H1 (cell line): ENCODE measurements at regions not wholly inside any gene's neighbourhood (a gene's known extent, or its start where the extent isn't known, plus 50 kb on each side); places are given as distances from the start of the nearest gene placed in this dataset.

Experiments used
- CTCF ChIA-PET: fragments of 300-600 bp; sonication (Branson Sonifier 250); formaldehyde crosslinking; loops from one replicate; lab custom pipeline; 2021; ENCODE audit not compliant: partially characterized antibody; lab: Charles Lee
- POLR2A ChIA-PET: fragments of 300-600 bp; sonication (Branson Sonifier 250); formaldehyde crosslinking; loops from one replicate; lab custom pipeline; 2021; ENCODE audit warnings: inconsistent platforms; ENCODE audit not compliant: partially characterized antibody; lab: Charles Lee
- DNase-seq, 2 experiments: peaks; one replicate each; pipeline versions ENCODE4 v3.0.0 to v3.0.0-alpha.2; 2010 to 2022; ENCODE audit warnings: low spot score in 2 of 2, low read depth in 1 of 2, mixed read lengths in 1 of 2
- FAIRE-seq: peaks from 2 replicates; lab custom pipeline; 2011; peaks lifted over from hg19 to GRCh38; lab: Jason Lieb, UNC
- H2AFZ ChIP-seq: 2 replicates; pipeline ENCODE4 v1.8.1; 2012; ENCODE audit warnings: low read length, inconsistent platforms
- H2AK5ac ChIP-seq: 2 replicates; pipeline ENCODE4 v1.6.1; 2013; ENCODE audit warnings: low read depth, low read length
- H2BK120ac ChIP-seq: replicated peaks from 2 replicates; pipeline ENCODE3; 2013; ENCODE audit warnings: low read depth, low read length, inconsistent platforms
- H2BK12ac ChIP-seq: 2 replicates; pipeline ENCODE4 v1.6.1; 2013; ENCODE audit warnings: low read depth, low read length
- H2BK15ac ChIP-seq: 2 replicates; pipeline ENCODE4 v1.6.1; 2013; ENCODE audit warnings: low read length
- H2BK20ac ChIP-seq: 2 replicates; pipeline ENCODE4 v1.6.1; 2013; ENCODE audit warnings: low read length
- H2BK5ac ChIP-seq: 2 replicates; pipeline ENCODE4 v1.6.1; 2013; ENCODE audit warnings: low read depth, low read length
- H3K14ac ChIP-seq: 2 replicates; pipeline ENCODE4 v1.6.1; 2013; ENCODE audit warnings: inconsistent platforms; ENCODE audit not compliant: insufficient read length
- H3K18ac ChIP-seq: 2 replicates; pipeline ENCODE4 v1.6.1; 2013; ENCODE audit warnings: low read length; ENCODE audit errors: extremely low read depth
- H3K23ac ChIP-seq: 2 replicates; pipeline ENCODE4 v1.6.1; 2013; ENCODE audit warnings: inconsistent platforms; ENCODE audit not compliant: insufficient read length
- H3K23me2 ChIP-seq: 2 replicates; pipeline ENCODE4 v1.6.1; 2013; ENCODE audit warnings: low read depth, low read length
- H3K27ac ChIP-seq: 2 replicates; pipeline ENCODE4 v1.6.1; 2011; ENCODE audit warnings: low read depth, low read length, inconsistent platforms
- H3K27me3 ChIP-seq, 4 experiments: replicated peaks in 1 of 4; 1 replicate in 1 of 4; 2 replicates in 3 of 4; pipeline versions ENCODE4 v1.6.1 to v1.8.1; 2011 to 2013; ENCODE audit warnings: low read length in 3 of 4, mild to moderate bottlenecking in 3 of 4, inconsistent platforms in 2 of 4, mixed read lengths in 2 of 4, moderate library complexity in 1 of 4; ENCODE audit not compliant: control insufficient read depth in 3 of 4, insufficient read depth in 3 of 4; ENCODE audit errors: extremely low read depth in 1 of 4
- H3K36me3 ChIP-seq, 4 experiments: 2 replicates each; pipeline versions ENCODE4 v1.6.1 to v1.8.1; 2011 to 2013; ENCODE audit warnings: mild to moderate bottlenecking in 4 of 4, low read length in 3 of 4, moderate library complexity in 2 of 4, control low read depth in 1 of 4, inconsistent platforms in 1 of 4; ENCODE audit not compliant: insufficient read depth in 4 of 4, control insufficient read depth in 2 of 4
- H3K4ac ChIP-seq: replicated peaks from 2 replicates; pipeline ENCODE3; 2013; ENCODE audit warnings: low read length, low read depth, mixed read lengths, inconsistent platforms; ENCODE audit not compliant: insufficient read length
- H3K4me1 ChIP-seq, 4 experiments: replicated peaks in 1 of 4; 1 replicate in 1 of 4; 2 replicates in 3 of 4; pipeline versions ENCODE4 v1.6.1 to v1.8.1; 2011 to 2013; ENCODE audit warnings: low read length in 3 of 4, inconsistent platforms in 2 of 4, mixed read lengths in 1 of 4; ENCODE audit not compliant: insufficient read depth in 4 of 4, control insufficient read depth in 3 of 4
- H3K4me2 ChIP-seq, 2 experiments: 2 replicates each; pipeline versions ENCODE4 v1.6.1 to v1.8.1; 2011 to 2013; ENCODE audit warnings: low read depth in 2 of 2, low read length in 2 of 2, control low read depth in 1 of 2, inconsistent platforms in 1 of 2, mild to moderate bottlenecking in 1 of 2; ENCODE audit not compliant: insufficient read depth in 1 of 2
- H3K4me3 ChIP-seq, 4 experiments: fragments of 200-600, 300-600 bp in 1 of 4; sonication (generic), shearing (Covaris generic), sonication (Bioruptor Twin) in 1 of 4; 2 replicates each; pipeline versions ENCODE4 v1.5.1 to v1.8.1; 2011 to 2016; ENCODE audit warnings: low read length in 4 of 4, low read depth in 3 of 4, control low read depth in 2 of 4, inconsistent platforms in 2 of 4, mild to moderate bottlenecking in 2 of 4, mixed read lengths in 1 of 4, moderate library complexity in 1 of 4; ENCODE audit not compliant: insufficient read depth in 2 of 4; ENCODE audit errors: extremely low read depth in 1 of 4
- H3K56ac ChIP-seq: replicated peaks from 2 replicates; pipeline ENCODE3; 2013; ENCODE audit warnings: low read depth, mild to moderate bottlenecking, mixed read lengths, low read length, inconsistent platforms; ENCODE audit not compliant: insufficient read length
- H3K79me1 ChIP-seq: 2 replicates; pipeline ENCODE4 v1.6.1; 2013; ENCODE audit warnings: low read depth, low read length, control low read depth
- H3K79me2 ChIP-seq, 2 experiments: 2 replicates each; pipeline versions ENCODE4 v1.6.1 to v1.8.1; 2012 to 2013; ENCODE audit warnings: low read length in 2 of 2, mild to moderate bottlenecking in 2 of 2, inconsistent platforms in 1 of 2; ENCODE audit not compliant: insufficient read depth in 2 of 2, control insufficient read depth in 1 of 2
- H3K9ac ChIP-seq, 4 experiments: replicated peaks in 1 of 4; 1 replicate in 1 of 4; 2 replicates in 3 of 4; pipeline versions ENCODE4 v1.6.1 to v1.8.1; 2011 to 2013; ENCODE audit warnings: low read depth in 3 of 4, low read length in 3 of 4, control low read depth in 2 of 4, mild to moderate bottlenecking in 2 of 4, moderate library complexity in 2 of 4, inconsistent platforms in 1 of 4; ENCODE audit errors: extremely low read depth in 1 of 4
- H3K9me3 ChIP-seq, 2 experiments: 2 replicates each; pipeline versions ENCODE4 v1.6.1 to v1.8.1; 2012 to 2013; ENCODE audit warnings: mild to moderate bottlenecking in 2 of 2, moderate library complexity in 2 of 2, control low read depth in 1 of 2, inconsistent platforms in 1 of 2, low read depth in 1 of 2, low read length in 1 of 2, mixed read lengths in 1 of 2; ENCODE audit not compliant: insufficient read depth in 2 of 2
- H4K20me1 ChIP-seq, 2 experiments: replicated peaks in 1 of 2; 2 replicates each; pipeline versions ENCODE3 to v1.8.1; 2011 to 2013; ENCODE audit warnings: inconsistent platforms in 2 of 2, low read length in 2 of 2, mild to moderate bottlenecking in 1 of 2; ENCODE audit not compliant: insufficient read depth in 2 of 2, control insufficient read depth in 1 of 2
- H4K5ac ChIP-seq: 2 replicates; pipeline ENCODE4 v1.6.1; 2013; ENCODE audit warnings: low read length, low read depth, mixed read lengths, inconsistent platforms; ENCODE audit not compliant: insufficient read length
- H4K8ac ChIP-seq: 2 replicates; pipeline ENCODE4 v1.8.0; 2013; ENCODE audit warnings: mild to moderate bottlenecking, moderate library complexity, low read length, inconsistent platforms; ENCODE audit not compliant: insufficient read depth; ENCODE audit errors: extremely low read depth
- H4K91ac ChIP-seq: replicated peaks from 2 replicates; pipeline ENCODE3; 2013; ENCODE audit warnings: low read length, mixed read lengths, inconsistent platforms; ENCODE audit not compliant: insufficient read length
- CTBP2 ChIP-seq: IDR thresholded peaks from 2 replicates; pipeline ENCODE4 v1.7.0; 2011; ENCODE audit warnings: borderline replicate concordance, mild to moderate bottlenecking, moderate library complexity, mixed read lengths, low read length; ENCODE audit not compliant: insufficient read depth, insufficient read length
- HDAC6 ChIP-seq: IDR thresholded peaks from one replicate; pipeline ENCODE4 v1.7.1; 2012; ENCODE audit warnings: low read depth, mild to moderate bottlenecking, inconsistent platforms, low read length, moderate library complexity
- KDM5A ChIP-seq: fragments of 200-600 bp; IDR thresholded peaks from 2 replicates; pipeline ENCODE4 v1.7.1; 2012; ENCODE audit warnings: mild to moderate bottlenecking, low read length, inconsistent platforms, mixed read lengths
- NANOG ChIP-seq: IDR thresholded peaks from 2 replicates; pipeline ENCODE4 v1.6.1; 2011; ENCODE audit warnings: low read length, low read depth, mild to moderate bottlenecking, inconsistent platforms; ENCODE audit not compliant: insufficient read depth, poor library complexity, severe bottlenecking
- SP1 ChIP-seq: IDR thresholded peaks from 2 replicates; pipeline ENCODE4 v1.6.1; 2011; ENCODE audit warnings: low read depth, low read length
- WGBS, 2 experiments: shearing (Covaris generic) in 1 of 2; methylation state at CpG; one replicate each; pipeline versions ENCODE4 v1.1.6 to v1.1.7; 2013 to 2015; ENCODE audit warnings: low lambda C conversion rate in 2 of 2, mixed read lengths in 2 of 2, inconsistent platforms in 1 of 2, low coverage in 1 of 2, missing lambda C conversion rate in 1 of 2; ENCODE audit not compliant: insufficient replicate concordance in 2 of 2, insufficient coverage in 1 of 2, insufficient read length in 1 of 2; ENCODE audit errors: extremely low coverage in 1 of 2, missing lambda C conversion rate in 1 of 2; 5-methylcytosine and 5-hydroxymethylcytosine counted together
- TF ChIP-seq, protein P1 (sequence below): IDR thresholded peaks from 2 replicates; pipeline ENCODE4 v1.6.1; 2012; ENCODE audit warnings: inconsistent platforms

DNA sequence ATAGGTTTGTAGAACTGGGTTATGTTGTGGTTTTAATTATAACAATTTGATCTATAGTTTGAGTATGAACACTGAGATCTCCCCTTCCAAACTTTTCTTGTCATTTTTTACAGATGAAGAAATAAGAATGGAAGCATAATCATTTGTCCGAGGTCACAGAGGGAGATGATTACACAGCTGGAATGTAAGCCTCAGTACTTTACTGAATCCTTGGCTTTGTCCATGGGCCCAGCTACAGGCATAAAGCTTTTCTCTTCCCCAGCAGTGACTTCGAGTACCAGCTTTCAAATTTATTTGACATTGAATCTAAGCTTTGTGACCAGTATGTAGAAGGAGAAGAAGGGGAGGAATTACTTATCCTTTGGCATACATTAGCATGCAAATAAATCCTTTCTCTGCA, 80.9 kb upstream of the DCBLD2 start:
- 83% methylated on average over 2 of the region's 2 CpGs; no CpG with 5 or more reads in 1 of the 2 experiments for WGBS, 2 experiments
- no peak overlapping the region for H4K91ac ChIP-seq
- H3K4me1 ChIP-seq: no peaks in the 10 kb centered on the region; a peak in 3 of 7 replicates
- no peak overlapping the region for H3K9ac ChIP-seq
- no peak overlapping the region for H4K8ac ChIP-seq
- no peaks in the 10 kb centered on the region for H3K9me3 ChIP-seq
- no peak overlapping the region for H2BK15ac ChIP-seq
- H2AK5ac ChIP-seq: no peak overlapping the region
- H2BK5ac ChIP-seq: no peak overlapping the region
- no peak overlapping the region for H2AFZ ChIP-seq
- H2BK12ac ChIP-seq: no peak overlapping the region
- H3K14ac ChIP-seq: no peak overlapping the region
- H3K56ac ChIP-seq: no peak overlapping the region
- TF ChIP-seq, protein P1, sequence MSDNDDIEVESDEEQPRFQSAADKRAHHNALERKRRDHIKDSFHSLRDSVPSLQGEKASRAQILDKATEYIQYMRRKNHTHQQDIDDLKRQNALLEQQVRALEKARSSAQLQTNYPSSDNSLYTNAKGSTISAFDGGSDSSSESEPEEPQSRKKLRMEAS: no peak
- TF ChIP-seq HDAC6 (no peak), KDM5A (no peak), SP1 (no peak), CTBP2 (no peak), NANOG (no peak)
- H4K20me1 ChIP-seq: no peaks in the 10 kb centered on the region
- no peak overlapping the region for H4K5ac ChIP-seq
- no peaks in the 10 kb centered on the region for H3K27me3 ChIP-seq
- H2BK120ac ChIP-seq: no peak overlapping the region
- no peak overlapping the region for H2BK20ac ChIP-seq
- POLR2A ChIA-PET: no interaction called here
- H3K36me3 ChIP-seq: no peaks in the 10 kb centered on the region
- H3K23ac ChIP-seq: no peak overlapping the region
- no peak overlapping the region for H3K4me3 ChIP-seq
- H3K4ac ChIP-seq: no peak overlapping the region
- DNase-seq (no peak), FAIRE-seq (no peak)
- no peaks in the 10 kb centered on the region for H3K79me2 ChIP-seq
- H3K79me1 ChIP-seq: no peaks in the 10 kb centered on the region
- H3K18ac ChIP-seq: no peak overlapping the region
- no peak overlapping the region for H3K4me2 ChIP-seq
- CTCF ChIA-PET: interaction anchor here (1.0 to 2.1 kb wide), 4 partner anchors 9 to 165 kb away, joined by 3 to 5 read pairs (median 4); no protein-coding TSS in a partner anchor
- no peaks in the 10 kb centered on the region for H3K23me2 ChIP-seq
- H3K27ac ChIP-seq: no peak overlapping the region
